OCI-LY1 (cell line): ENCODE measurements at regions not wholly inside any gene's neighbourhood (a gene's known extent, or its start where the extent isn't known, plus 50 kb on each side); places are given as distances from the start of the nearest gene placed in this dataset.

Experiments
- H2AFZ ChIP-seq: fragments of 200-600 bp; sonication (generic), shearing (Covaris generic); 2 replicates; pipeline ENCODE4 v1.6.0; 2014; ENCODE audit warnings: antibody characterized with exemption, mild to moderate bottlenecking, low read length
- H3F3A ChIP-seq: fragments of 200-600 bp; sonication (generic), shearing (Covaris generic); 2 replicates; pipeline ENCODE4 v1.6.0; 2014; ENCODE audit warnings: mild to moderate bottlenecking, antibody characterized with exemption, low read length, moderate library complexity; ENCODE audit not compliant: insufficient read depth
- H3K27ac ChIP-seq: fragments of 200-600 bp; sonication (generic); 2 replicates; pipeline ENCODE4 v1.5.1; 2014; ENCODE audit warnings: low read length, mixed run types, mild to moderate bottlenecking, low read depth; ENCODE audit not compliant: poor library complexity, severe bottlenecking
- H3K27me3 ChIP-seq: fragments of 200-600 bp; sonication (generic); 2 replicates; pipeline ENCODE4 v1.6.0; 2014; ENCODE audit warnings: antibody characterized with exemption, mild to moderate bottlenecking, low read length, moderate library complexity; ENCODE audit not compliant: insufficient read depth
- H3K36me3 ChIP-seq: fragments of 200-600 bp; sonication (generic); 2 replicates; pipeline ENCODE4 v1.6.1; 2014; ENCODE audit warnings: mild to moderate bottlenecking, antibody characterized with exemption, low read length, moderate library complexity, mixed read lengths; ENCODE audit not compliant: insufficient read depth
- H3K4me1 ChIP-seq: fragments of 200-600 bp; sonication (generic); 2 replicates; pipeline ENCODE4 v1.5.1; 2014; ENCODE audit warnings: mild to moderate bottlenecking, low read length, moderate library complexity; ENCODE audit not compliant: insufficient read depth, severe bottlenecking
- H3K4me2 ChIP-seq: fragments of 200-600 bp; sonication (generic), shearing (Covaris generic); 2 replicates; pipeline ENCODE4 v1.6.1; 2014; ENCODE audit warnings: low read length
- H3K4me3 ChIP-seq: fragments of 200-600 bp; sonication (generic); 2 replicates; pipeline ENCODE4 v1.5.1; 2014; ENCODE audit warnings: low read length, low read depth, mild to moderate bottlenecking, mixed read lengths; ENCODE audit not compliant: poor library complexity, severe bottlenecking
- H3K79me2 ChIP-seq: fragments of 200-600 bp; shearing (Covaris generic); 2 replicates; pipeline ENCODE4 v1.6.1; 2016; ENCODE audit warnings: mixed run types, low read length, mixed read lengths; ENCODE audit not compliant: insufficient read depth
- H3K9ac ChIP-seq: fragments of 200-600 bp; sonication (generic), shearing (Covaris generic); 2 replicates; pipeline ENCODE4 v1.6.1; 2014; ENCODE audit warnings: mild to moderate bottlenecking, low read length, mixed read lengths
- H3K9me2 ChIP-seq: fragments of 200-600 bp; sonication (generic), shearing (Covaris generic); 2 replicates; pipeline ENCODE4 v1.6.1; 2014; ENCODE audit warnings: low read depth, mild to moderate bottlenecking, low read length, mixed read lengths
- H3K9me3 ChIP-seq: fragments of 200-600 bp; shearing (Covaris generic); 2 replicates; pipeline ENCODE4 v1.6.1; 2014; ENCODE audit warnings: low read length, mixed read lengths
- H4K20me1 ChIP-seq: fragments of 200-600 bp; sonication (generic), shearing (Covaris generic); 2 replicates; pipeline ENCODE4 v1.6.0; 2016; ENCODE audit warnings: mild to moderate bottlenecking, low read length; ENCODE audit not compliant: insufficient read depth
- EZH2 ChIP-seq: fragments of 200-600 bp; sonication (generic), shearing (Covaris generic); IDR thresholded peaks from 2 replicates; pipeline ENCODE4 v1.8.0; 2017; ENCODE audit warnings: borderline replicate concordance, mixed run types, mild to moderate bottlenecking, antibody characterized with exemption, low read length, moderate library complexity, mixed read lengths
- TF ChIP-seq, protein P1 (sequence below): fragments of 200-600 bp; sonication (generic), shearing (Covaris generic); IDR thresholded peaks from 2 replicates; pipeline ENCODE4 v1.5.1; 2017; ENCODE audit warnings: mild to moderate bottlenecking, antibody characterized with exemption, low read length, moderate library complexity, mixed read lengths

DNA sequence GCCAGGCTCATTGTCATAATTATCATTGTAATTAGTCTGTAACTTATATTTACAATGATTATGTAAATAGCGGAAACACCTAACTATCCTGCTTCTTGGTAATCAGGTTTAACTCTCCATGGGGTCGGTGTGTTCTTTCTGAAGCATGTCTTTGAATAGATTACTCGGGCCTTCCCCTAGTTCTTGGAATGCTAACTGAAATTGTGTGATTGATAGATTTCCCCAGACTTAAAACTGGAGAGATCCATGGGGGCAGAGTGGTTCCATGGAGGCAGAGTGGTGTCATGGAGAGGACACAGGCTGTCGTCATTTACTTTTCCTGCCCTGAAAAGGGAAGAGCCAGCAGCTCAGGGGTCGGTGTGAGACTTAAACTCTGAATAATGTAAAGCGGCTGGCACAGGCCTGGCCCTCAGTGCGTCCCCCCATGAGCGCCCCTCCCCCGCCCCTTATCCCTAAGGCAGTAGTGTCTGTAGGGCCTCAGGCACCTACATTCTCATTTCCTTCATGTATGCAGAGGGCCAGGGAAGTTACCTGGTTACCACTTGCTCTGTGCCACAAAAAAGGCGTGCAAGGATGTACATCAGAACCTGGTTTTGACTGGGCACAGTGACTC lies 225.1 kb downstream of the TM9SF2 start:
- Histone ChIP-seq H3K27me3 (0 out of 2 replicates have a peak, but pooled peaks cover 4% of the 10 kb centered on the region), H3K4me1 (no peaks in the 10 kb centered on the region), H3K4me3 (no peak overlapping the region), H3K9ac (no peak overlapping the region), H4K20me1 (no peaks in the 10 kb centered on the region), H3F3A (no peaks in the 10 kb centered on the region), H3K9me2 (no peaks in the 10 kb centered on the region), H3K4me2 (no peak overlapping the region), H2AFZ (no peak overlapping the region), H3K9me3 (no peaks in the 10 kb centered on the region), H3K27ac (no peak overlapping the region), H3K36me3 (no peaks in the 10 kb centered on the region), H3K79me2 (no peaks in the 10 kb centered on the region)
- TF ChIP-seq, protein P1, sequence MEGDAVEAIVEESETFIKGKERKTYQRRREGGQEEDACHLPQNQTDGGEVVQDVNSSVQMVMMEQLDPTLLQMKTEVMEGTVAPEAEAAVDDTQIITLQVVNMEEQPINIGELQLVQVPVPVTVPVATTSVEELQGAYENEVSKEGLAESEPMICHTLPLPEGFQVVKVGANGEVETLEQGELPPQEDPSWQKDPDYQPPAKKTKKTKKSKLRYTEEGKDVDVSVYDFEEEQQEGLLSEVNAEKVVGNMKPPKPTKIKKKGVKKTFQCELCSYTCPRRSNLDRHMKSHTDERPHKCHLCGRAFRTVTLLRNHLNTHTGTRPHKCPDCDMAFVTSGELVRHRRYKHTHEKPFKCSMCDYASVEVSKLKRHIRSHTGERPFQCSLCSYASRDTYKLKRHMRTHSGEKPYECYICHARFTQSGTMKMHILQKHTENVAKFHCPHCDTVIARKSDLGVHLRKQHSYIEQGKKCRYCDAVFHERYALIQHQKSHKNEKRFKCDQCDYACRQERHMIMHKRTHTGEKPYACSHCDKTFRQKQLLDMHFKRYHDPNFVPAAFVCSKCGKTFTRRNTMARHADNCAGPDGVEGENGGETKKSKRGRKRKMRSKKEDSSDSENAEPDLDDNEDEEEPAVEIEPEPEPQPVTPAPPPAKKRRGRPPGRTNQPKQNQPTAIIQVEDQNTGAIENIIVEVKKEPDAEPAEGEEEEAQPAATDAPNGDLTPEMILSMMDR, result no peak
- TF ChIP-seq EZH2, result no peak

- 0 out of 2 replicates have a peak, but pooled peaks cover 4% of the 10 kb centered on the region for H3K27me3 ChIP-seq
- H2AFZ ChIP-seq, result no peak overlapping the region
- H3K9ac ChIP-seq, result no peak overlapping the region
- H4K20me1 ChIP-seq, result no peaks in the 10 kb centered on the region
- H3K27ac ChIP-seq, result no peak overlapping the region
- no peaks in the 10 kb centered on the region for H3K9me3 ChIP-seq
- H3K79me2 ChIP-seq, result no peaks in the 10 kb centered on the region
- no peak for TF ChIP-seq EZH2
- TF ChIP-seq, protein P1, result no peak
- H3K4me3 ChIP-seq, result no peak overlapping the region
- no peaks in the 10 kb centered on the region for H3K9me2 ChIP-seq
- no peaks in the 10 kb centered on the region for H3K36me3 ChIP-seq
- no peaks in the 10 kb centered on the region for H3K4me1 ChIP-seq
- H3K4me2 ChIP-seq, result no peak overlapping the region
- H3F3A ChIP-seq, result no peaks in the 10 kb centered on the region
Measured at GRCh38 chr13:99725644-99726043, 224.4 kb downstream of the TM9SF2 start.

GRCh38 chr13:99724633-99725517 lies 223.6 kb downstream of the TM9SF2 start:
- no peaks in the 10 kb centered on the region for H3F3A ChIP-seq
- H3K9me3 ChIP-seq, result no peaks in the 10 kb centered on the region
- no peaks in the 10 kb centered on the region for H3K4me1 ChIP-seq
- H3K4me2 ChIP-seq, result no peak overlapping the region
- H4K20me1 ChIP-seq, result no peaks in the 10 kb centered on the region
- H3K9me2 ChIP-seq, result no peaks in the 10 kb centered on the region
- H3K27me3 ChIP-seq, result no peaks in the 10 kb centered on the region
- H3K27ac ChIP-seq, result no peak overlapping the region
- H3K4me3 ChIP-seq, result no peak overlapping the region
- TF ChIP-seq EZH2, result no peak
- H3K9ac ChIP-seq, result no peak overlapping the region
- H3K36me3 ChIP-seq, result no peaks in the 10 kb centered on the region
- H2AFZ ChIP-seq, result no peak overlapping the region
- H3K79me2 ChIP-seq, result no peaks in the 10 kb centered on the region
